DOHH2 (cell line): ENCODE measurements at regions not wholly inside any gene's neighbourhood (a gene's known extent, or its start where the extent isn't known, plus 50 kb on each side); places are given as distances from the start of the nearest gene placed in this dataset.

Source experiments
- H3F3A ChIP-seq: fragments of 200-600 bp; sonication (generic), shearing (Covaris generic); 2 replicates; pipeline ENCODE4 v1.6.0; 2016; ENCODE audit warnings: antibody characterized with exemption, mild to moderate bottlenecking; ENCODE audit not compliant: control insufficient read depth, insufficient read depth
- H3K27ac ChIP-seq: fragments of 200-600 bp; sonication (generic); 2 replicates; pipeline ENCODE4 v1.5.1; 2014; ENCODE audit warnings: low read depth, mild to moderate bottlenecking, low read length, moderate library complexity
- H3K27me3 ChIP-seq: fragments of 200-600 bp; sonication (generic); 2 replicates; pipeline ENCODE4 v1.6.1; 2014; ENCODE audit warnings: mild to moderate bottlenecking, low read length, mixed read lengths; ENCODE audit not compliant: control insufficient read depth
- H3K36me3 ChIP-seq: fragments of 200-600 bp; sonication (generic); 2 replicates; pipeline ENCODE4 v1.6.1; 2014; ENCODE audit warnings: mild to moderate bottlenecking, low read length, moderate library complexity, mixed read lengths; ENCODE audit not compliant: control insufficient read depth
- H3K4me1 ChIP-seq: fragments of 200-600 bp; sonication (generic); 2 replicates; pipeline ENCODE4 v1.6.1; 2014; ENCODE audit warnings: mild to moderate bottlenecking, low read length, mixed read lengths; ENCODE audit not compliant: control insufficient read depth
- H3K4me2 ChIP-seq: fragments of 200-600 bp; sonication (generic); 2 replicates; pipeline ENCODE4 v1.6.0; 2014; ENCODE audit warnings: mild to moderate bottlenecking, low read length, moderate library complexity
- H3K4me3 ChIP-seq: fragments of 200-600 bp; sonication (generic); 2 replicates; pipeline ENCODE4 v1.5.1; 2014; ENCODE audit warnings: mild to moderate bottlenecking, low read length, mixed read lengths
- H3K79me2 ChIP-seq: fragments of 200-600 bp; sonication (generic); 2 replicates; pipeline ENCODE4 v1.6.1; 2014; ENCODE audit warnings: mild to moderate bottlenecking, low read length, mixed read lengths; ENCODE audit not compliant: control insufficient read depth
- H3K9me2 ChIP-seq: fragments of 200-600 bp; sonication (generic); replicated peaks from 2 replicates; pipeline ENCODE4 v1.6.1; 2014; ENCODE audit warnings: mild to moderate bottlenecking, low read length, mixed read lengths; ENCODE audit not compliant: control insufficient read depth
- H3K9me3 ChIP-seq: fragments of 200-600 bp; sonication (generic); 2 replicates; pipeline ENCODE4 v1.6.1; 2014; ENCODE audit warnings: antibody characterized with exemption, low read length, mixed read lengths; ENCODE audit not compliant: control insufficient read depth, insufficient read depth
- H4K20me1 ChIP-seq: fragments of 200-600 bp; sonication (generic); 2 replicates; pipeline ENCODE4 v1.6.0; 2014; ENCODE audit warnings: low read depth, mild to moderate bottlenecking, antibody characterized with exemption, low read length, moderate library complexity; ENCODE audit not compliant: control insufficient read depth, insufficient read depth
- EZH2phosphoT487 ChIP-seq: fragments of 200-600 bp; sonication (generic); IDR thresholded peaks from 2 replicates; pipeline ENCODE4 v1.6.1; 2017; ENCODE audit warnings: borderline replicate concordance, mild to moderate bottlenecking, antibody characterized with exemption, low read length, moderate library complexity, mixed read lengths
- TF ChIP-seq, protein P1 (sequence below): fragments of 200-600 bp; sonication (generic); IDR thresholded peaks from one replicate; pipeline ENCODE4 v1.5.1; 2014; ENCODE audit warnings: antibody characterized with exemption, mild to moderate bottlenecking, low read depth, low read length; ENCODE audit not compliant: poor library complexity, severe bottlenecking

DNA sequence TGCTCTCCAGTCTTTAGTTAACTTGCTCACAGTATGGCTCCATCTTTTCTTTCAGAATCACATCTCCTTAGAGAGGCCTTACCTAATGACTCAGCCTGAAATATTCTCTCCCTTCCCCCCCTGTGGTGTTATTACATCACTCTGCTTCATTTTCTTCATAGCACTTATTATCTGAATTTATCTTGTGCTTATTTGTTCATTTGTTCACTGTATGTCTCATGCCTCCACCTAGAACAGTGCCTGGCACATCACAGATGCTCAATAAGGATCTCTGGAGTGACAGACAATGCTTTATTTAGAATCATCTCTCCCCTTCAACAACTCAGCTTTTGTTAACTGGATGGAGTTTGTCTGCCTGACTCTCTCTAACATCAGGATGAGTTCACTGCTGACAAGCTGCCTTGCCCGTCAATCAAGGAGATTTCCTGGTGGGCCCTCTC lies 96.6 kb upstream of the MAN1A1 start:
- Histone ChIP-seq H3K36me3 (no peaks in the 10 kb centered on the region), H3K4me1 (peaks cover 57% of the 10 kb centered on the region), H3K4me2 (no peak overlapping the region), H3K79me2 (no peaks in the 10 kb centered on the region), H3K27ac (no peak overlapping the region), H3K9me2 (no peaks in the 10 kb centered on the region), H4K20me1 (no peaks in the 10 kb centered on the region), H3K27me3 (no peaks in the 10 kb centered on the region), H3K9me3 (peaks cover 5% of the 10 kb centered on the region; the same call in 1 of the 2 replicates), H3F3A (no peaks in the 10 kb centered on the region), H3K4me3 (no peak overlapping the region)
- TF ChIP-seq, protein P1, sequence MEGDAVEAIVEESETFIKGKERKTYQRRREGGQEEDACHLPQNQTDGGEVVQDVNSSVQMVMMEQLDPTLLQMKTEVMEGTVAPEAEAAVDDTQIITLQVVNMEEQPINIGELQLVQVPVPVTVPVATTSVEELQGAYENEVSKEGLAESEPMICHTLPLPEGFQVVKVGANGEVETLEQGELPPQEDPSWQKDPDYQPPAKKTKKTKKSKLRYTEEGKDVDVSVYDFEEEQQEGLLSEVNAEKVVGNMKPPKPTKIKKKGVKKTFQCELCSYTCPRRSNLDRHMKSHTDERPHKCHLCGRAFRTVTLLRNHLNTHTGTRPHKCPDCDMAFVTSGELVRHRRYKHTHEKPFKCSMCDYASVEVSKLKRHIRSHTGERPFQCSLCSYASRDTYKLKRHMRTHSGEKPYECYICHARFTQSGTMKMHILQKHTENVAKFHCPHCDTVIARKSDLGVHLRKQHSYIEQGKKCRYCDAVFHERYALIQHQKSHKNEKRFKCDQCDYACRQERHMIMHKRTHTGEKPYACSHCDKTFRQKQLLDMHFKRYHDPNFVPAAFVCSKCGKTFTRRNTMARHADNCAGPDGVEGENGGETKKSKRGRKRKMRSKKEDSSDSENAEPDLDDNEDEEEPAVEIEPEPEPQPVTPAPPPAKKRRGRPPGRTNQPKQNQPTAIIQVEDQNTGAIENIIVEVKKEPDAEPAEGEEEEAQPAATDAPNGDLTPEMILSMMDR: no peak
- no peak for TF ChIP-seq EZH2phosphoT487

DNA sequence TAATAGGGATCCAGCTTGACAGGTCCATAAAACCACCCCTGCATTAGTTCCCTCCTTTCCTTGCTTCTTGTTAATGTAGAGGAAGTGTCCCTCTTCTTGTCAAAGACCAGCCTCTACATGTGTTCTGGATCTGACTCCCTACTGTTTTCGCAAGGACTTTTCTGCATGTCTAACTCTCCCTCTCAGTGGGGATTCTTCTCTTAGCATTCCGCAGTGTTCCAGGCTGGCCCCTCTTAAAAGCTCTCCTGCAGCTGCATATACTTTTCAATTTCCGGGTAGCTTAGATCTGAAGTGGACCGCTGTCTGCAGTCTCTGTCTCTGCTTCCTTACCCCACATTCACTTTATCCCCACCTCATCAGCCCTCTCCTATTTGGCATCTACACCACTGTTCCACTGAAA lies 96.1 kb upstream of the MAN1A1 start:
- Histone ChIP-seq H3K9me3 (peaks cover 5% of the 10 kb centered on the region; the same call in 1 of the 2 replicates), H3K79me2 (no peaks in the 10 kb centered on the region), H3K27me3 (no peaks in the 10 kb centered on the region), H3F3A (no peaks in the 10 kb centered on the region), H3K4me3 (no peak overlapping the region), H4K20me1 (no peaks in the 10 kb centered on the region), H3K9me2 (no peaks in the 10 kb centered on the region), H3K4me1 (peaks cover 57% of the 10 kb centered on the region), H3K4me2 (no peak overlapping the region), H3K36me3 (no peaks in the 10 kb centered on the region), H3K27ac (no peak overlapping the region)
- no peak for TF ChIP-seq EZH2phosphoT487
- TF ChIP-seq, protein P1: no peak

DNA sequence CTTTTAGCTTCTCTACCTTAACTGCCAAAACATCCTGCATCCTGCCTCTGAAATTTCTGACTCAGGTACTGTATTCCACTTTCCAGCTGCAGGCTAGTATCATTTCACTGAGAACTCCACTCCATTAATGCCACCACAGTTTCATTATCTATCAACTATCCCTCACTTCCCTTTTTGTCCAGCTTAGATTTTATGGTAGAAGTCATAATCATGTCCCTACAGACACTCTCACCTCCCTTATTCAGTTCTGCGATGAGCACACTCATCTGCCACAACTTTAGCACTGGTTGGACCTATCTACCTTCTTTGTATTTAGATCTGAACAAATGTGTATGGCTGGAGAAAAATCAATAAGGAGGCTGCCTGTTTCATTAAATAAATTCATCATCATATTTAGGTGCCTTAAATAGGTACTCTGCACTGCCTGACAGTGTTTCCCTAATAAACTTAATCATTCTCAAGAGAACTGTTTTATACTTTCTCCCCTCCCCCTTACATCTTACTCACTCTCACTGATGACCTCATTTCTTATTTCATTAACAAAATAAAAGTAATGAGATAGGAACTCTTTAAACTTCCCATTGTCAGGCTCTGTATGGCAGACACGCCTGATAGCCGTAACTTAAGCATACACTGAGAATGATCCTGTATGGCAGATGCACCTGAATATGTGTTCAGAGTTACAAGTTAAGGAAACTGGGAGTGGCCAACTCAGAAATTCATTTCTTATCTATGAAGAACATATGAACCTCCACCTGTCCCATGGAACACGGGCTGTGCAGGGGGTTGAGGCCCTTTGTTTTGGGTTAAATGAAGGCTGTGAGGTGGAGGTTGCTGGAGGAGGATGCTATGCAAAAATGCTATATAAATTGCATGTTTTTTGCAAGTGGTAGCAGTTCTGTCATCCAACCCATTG lies 95.3 kb upstream of the MAN1A1 start:
- H3K27me3 ChIP-seq: no peaks in the 10 kb centered on the region
- no peaks in the 10 kb centered on the region for H3F3A ChIP-seq
- H3K9me2 ChIP-seq: no peaks in the 10 kb centered on the region
- H3K4me1 ChIP-seq: peaks cover 54% of the 10 kb centered on the region
- no peaks in the 10 kb centered on the region for H3K79me2 ChIP-seq
- H3K27ac ChIP-seq: no peak overlapping the region
- no peak overlapping the region for H3K4me2 ChIP-seq
- H3K9me3 ChIP-seq: 0 out of 2 replicates have a peak, but pooled peaks cover 2% of the 10 kb centered on the region
- H3K4me3 ChIP-seq: no peak overlapping the region
- H3K36me3 ChIP-seq: no peaks in the 10 kb centered on the region
- no peaks in the 10 kb centered on the region for H4K20me1 ChIP-seq
- TF ChIP-seq EZH2phosphoT487: no peak
- TF ChIP-seq, protein P1: no peak
